Right cardiac atrium (tissue), 5 donors: ENCODE measurements at regions not wholly inside any gene's neighbourhood (a gene's known extent, or its start where the extent isn't known, plus 50 kb on each side); places are given as distances from the start of the nearest gene placed in this dataset.

Experiments used
- ATAC-seq, 2 donors: fragments of 200-7000 bp; cut with Tn5 transposase; one replicate each; pipeline versions ENCODE4 v1.8.0 to v1.9.1; 2020; ENCODE audit warnings: moderate library complexity in 2 of 2, mild to moderate bottlenecking in 1 of 2
- DNase-seq, 3 donors: peaks; one replicate each; pipeline ENCODE4 v3.0.0-alpha.2; 2020
- H3K27ac ChIP-seq: one replicate; pipeline ENCODE4 v1.5.1; 2013; ENCODE audit warnings: mild to moderate bottlenecking, low read length, control low read depth, moderate library complexity
- H3K27me3 ChIP-seq: one replicate; pipeline ENCODE4 v1.6.1; 2013; ENCODE audit not compliant: control insufficient read depth, insufficient read depth
- H3K4me1 ChIP-seq: one replicate; pipeline ENCODE4 v1.6.1; 2013; ENCODE audit warnings: low read length; ENCODE audit not compliant: control insufficient read depth, insufficient read depth
- H3K4me3 ChIP-seq: one replicate; pipeline ENCODE4 v1.5.1; 2013; ENCODE audit warnings: low read length, control low read depth
- H3K9me3 ChIP-seq: one replicate; pipeline ENCODE4 v1.6.1; 2013; ENCODE audit warnings: low read length; ENCODE audit not compliant: control insufficient read depth
- WGBS: extraction: QIAGEN DNeasy Blood & Tissue Kit; methylation state at CpG from one replicate; pipeline ENCODE4 v1.1.7; 2013; 5-methylcytosine and 5-hydroxymethylcytosine counted together
- intact Hi-C, 4 donors: fragments of 100-400 bp; cut with DNase I; formaldehyde crosslinking; loops; one replicate each; pipeline versions ENCODE4 v1.11.0 to v1.14.0; 2022 to 2023
- donor health status: healthy with polysubstance abuse.
- donor health status: DM: no; HTN: yes; CAD: no.
- donor health status: DM: no; HTN: no; CAD: no.
- donor health status: DM: no; HTN: yes; CAD: no; lungs with severe emphysema.
- donor health status: DM: yes; HTN: yes; CAD: no.

- intact Hi-C loops, result no loop called here
- Histone ChIP-seq H3K4me1 (peaks cover 5% of the 10 kb centered on the region), H3K27me3 (no peaks in the 10 kb centered on the region), H3K4me3 (no peak overlapping the region), H3K27ac (no peak overlapping the region), H3K9me3 (no peaks in the 10 kb centered on the region)
- DNase-seq (no peak), ATAC-seq (no peak)
- whole genome bisulfite sequencing, result 90% methylated on average over 3 of the region's 3 CpGs
Observed at GRCh38 chr10:91690996-91691676, 58.3 kb upstream of the PPP1R3C start.

- ATAC-seq (peak in 1 of 2 donors; percentile 25), DNase-seq (no peak)
- 86% methylated on average over 3 of the region's 3 CpGs for WGBS
- Histone ChIP-seq H3K27ac (no peak overlapping the region), H3K27me3 (no peaks in the 10 kb centered on the region), H3K4me1 (peaks cover 5% of the 10 kb centered on the region), H3K4me3 (no peak overlapping the region), H3K9me3 (no peaks in the 10 kb centered on the region)
- intact Hi-C loops, result no loop called here
Observed at GRCh38 chr10:91690412-91690811, 57.5 kb upstream of the PPP1R3C start.

DNA sequence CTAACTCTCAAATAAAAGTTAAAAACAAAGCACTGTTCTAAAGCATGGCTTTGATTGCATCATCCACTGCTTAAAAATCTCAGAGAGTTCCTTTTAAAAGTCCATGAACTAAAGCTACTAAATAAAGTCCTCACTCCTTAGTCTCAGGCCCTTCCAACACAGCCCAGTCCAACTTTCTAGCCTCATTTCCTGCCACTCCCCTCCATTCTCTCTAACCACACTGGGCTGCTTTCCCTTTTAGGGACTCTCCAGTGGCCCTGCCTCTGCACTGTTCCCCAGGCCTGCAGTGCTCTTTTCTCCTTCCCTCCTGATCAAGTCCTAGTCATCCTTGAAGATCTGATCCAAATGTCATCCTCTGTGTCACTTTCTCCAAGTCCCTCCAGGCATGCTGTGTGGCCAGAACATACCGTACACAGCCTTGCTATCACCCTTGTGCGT is 56.9 kb upstream of the PPP1R3C start:
- peak; percentile 34 to 55 (median 35) for DNase-seq
- peak overlapping the region; percentile 50 for H3K27ac ChIP-seq
- whole genome bisulfite sequencing, result 58% methylated on average over 2 of the region's 2 CpGs

DNA sequence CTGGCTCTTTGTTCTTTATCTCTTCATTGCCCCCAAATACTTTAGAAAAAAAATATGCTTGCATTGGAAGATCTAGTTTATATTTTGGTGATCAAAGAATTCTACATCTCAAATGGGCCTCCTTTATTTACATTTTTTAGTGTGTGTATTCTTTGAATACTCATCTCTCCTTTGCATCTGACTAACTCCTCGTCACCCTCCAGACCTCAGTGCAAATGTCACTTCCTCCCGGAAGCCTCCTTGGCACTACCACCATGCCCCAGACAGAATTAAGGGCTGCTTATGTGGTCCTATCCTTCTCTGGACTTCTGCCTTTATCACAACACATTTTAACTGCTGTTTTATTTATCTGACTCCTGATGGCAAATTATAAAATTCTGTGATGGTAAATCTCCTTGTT is 52.0 kb upstream of the PPP1R3C start:
- DNase-seq, result no peak
- intact Hi-C loops, result no loop called here
- Histone ChIP-seq H3K27ac (no peak overlapping the region), H3K9me3 (no peaks in the 10 kb centered on the region), H3K27me3 (no peaks in the 10 kb centered on the region), H3K4me1 (peaks cover 2% of the 10 kb centered on the region), H3K4me3 (no peak overlapping the region)
- WGBS, result 77% methylated on average over 2 of the region's 2 CpGs
- no peak for ATAC-seq

More for the DNA sequence above, 56.9 kb upstream of the PPP1R3C start:
- ATAC-seq, result peak; percentile 95 to 97
- no peak overlapping the region for H3K4me3 ChIP-seq
- intact Hi-C loops, result no loop called here
- peaks cover 5% of the 10 kb centered on the region for H3K4me1 ChIP-seq
- H3K27me3 ChIP-seq, result no peaks in the 10 kb centered on the region
- H3K9me3 ChIP-seq, result no peaks in the 10 kb centered on the region

GRCh38 chr10:91683975-91684374 is 51.1 kb upstream of the PPP1R3C start:
- H3K9me3 ChIP-seq, result no peaks in the 10 kb centered on the region
- H3K27me3 ChIP-seq, result no peaks in the 10 kb centered on the region
- no peak overlapping the region for H3K27ac ChIP-seq
- WGBS, result 41% methylated on average over 5 of the region's 5 CpGs
- intact Hi-C loops, result no loop called here
- no peak for DNase-seq
- no peak for ATAC-seq
- H3K4me1 ChIP-seq, result no peaks in the 10 kb centered on the region
- no peak overlapping the region for H3K4me3 ChIP-seq

DNA sequence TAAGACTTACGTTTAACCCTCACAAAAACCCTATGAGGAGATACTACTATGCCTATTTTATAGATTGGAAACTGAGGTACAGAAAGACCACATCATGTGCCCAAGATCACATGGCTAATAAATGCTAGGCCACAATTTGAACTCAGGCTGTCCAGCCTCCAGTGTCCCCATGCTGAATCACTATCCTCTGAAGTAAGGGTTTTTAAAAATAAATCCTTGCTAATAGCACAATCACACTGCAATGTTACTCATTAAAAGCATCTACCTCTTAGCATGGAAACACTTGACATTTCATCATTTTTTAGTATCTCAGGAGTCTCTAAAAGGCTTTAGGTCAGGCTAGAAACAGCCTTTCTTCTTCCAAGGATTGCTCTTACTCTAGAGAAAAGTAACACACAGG is 50.0 kb upstream of the PPP1R3C start:
- no peak for ATAC-seq
- no peak overlapping the region for H3K27ac ChIP-seq
- intact Hi-C loops, result no loop called here
- DNase-seq, result no peak
- no peaks in the 10 kb centered on the region for H3K9me3 ChIP-seq
- WGBS, result 94% methylated on average over 1 of the region's 1 CpG
- no peaks in the 10 kb centered on the region for H3K4me1 ChIP-seq
- H3K27me3 ChIP-seq, result no peaks in the 10 kb centered on the region
- no peak overlapping the region for H3K4me3 ChIP-seq
